H1 (cell line): ENCODE measurements at regions not wholly inside any gene's neighbourhood (a gene's known extent, or its start where the extent isn't known, plus 50 kb on each side); places are given as distances from the start of the nearest gene placed in this dataset.

Source experiments
- CBX5 ChIP-seq: fragments of 300-800, 300-1000 bp; sonication (generic); IDR thresholded peaks from 2 replicates; pipeline ENCODE4 v1.7.1; 2016; ENCODE audit warnings: antibody characterized with exemption, low read length, low read depth
- KDM1A ChIP-seq: fragments of 200-600, 300-600 bp; sonication (generic); IDR thresholded peaks from 2 replicates; pipeline ENCODE4 v1.7.1; 2016; ENCODE audit warnings: mild to moderate bottlenecking, low read length, borderline replicate concordance
- NANOG ChIP-seq: IDR thresholded peaks from 2 replicates; pipeline ENCODE4 v1.6.1; 2011; ENCODE audit warnings: low read length, low read depth, mild to moderate bottlenecking, inconsistent platforms; ENCODE audit not compliant: insufficient read depth, poor library complexity, severe bottlenecking
- PHF8 ChIP-seq: fragments of 200-600 bp; sonication (generic); conservative IDR thresholded peaks from 2 replicates; pipeline ENCODE4 v1.7.1; 2012; ENCODE audit warnings: low read depth, mild to moderate bottlenecking, inconsistent platforms, low read length, moderate library complexity
- USF2 ChIP-seq: IDR thresholded peaks from 2 replicates; pipeline ENCODE4 v1.6.1; 2011; ENCODE audit warnings: low read length, improper control_type of control experiment
- YY1 ChIP-seq: IDR thresholded peaks from 2 replicates; pipeline ENCODE4 v1.6.1; 2011; ENCODE audit warnings: low read depth, mild to moderate bottlenecking, low read length

GRCh38 chr10:124175701-124176348, 82.4 kb upstream of the CHST15 start (continued):
- TF ChIP-seq USF2 (no peak), CBX5 (no peak), PHF8 (no peak), KDM1A (no peak), YY1 (no peak), NANOG (no peak)
